ENCODE measurements at regions not wholly inside any gene's neighbourhood (a gene's known extent, or its start where the extent isn't known, plus 50 kb on each side); places are given as distances from the start of the nearest gene placed in this dataset.

DNA sequence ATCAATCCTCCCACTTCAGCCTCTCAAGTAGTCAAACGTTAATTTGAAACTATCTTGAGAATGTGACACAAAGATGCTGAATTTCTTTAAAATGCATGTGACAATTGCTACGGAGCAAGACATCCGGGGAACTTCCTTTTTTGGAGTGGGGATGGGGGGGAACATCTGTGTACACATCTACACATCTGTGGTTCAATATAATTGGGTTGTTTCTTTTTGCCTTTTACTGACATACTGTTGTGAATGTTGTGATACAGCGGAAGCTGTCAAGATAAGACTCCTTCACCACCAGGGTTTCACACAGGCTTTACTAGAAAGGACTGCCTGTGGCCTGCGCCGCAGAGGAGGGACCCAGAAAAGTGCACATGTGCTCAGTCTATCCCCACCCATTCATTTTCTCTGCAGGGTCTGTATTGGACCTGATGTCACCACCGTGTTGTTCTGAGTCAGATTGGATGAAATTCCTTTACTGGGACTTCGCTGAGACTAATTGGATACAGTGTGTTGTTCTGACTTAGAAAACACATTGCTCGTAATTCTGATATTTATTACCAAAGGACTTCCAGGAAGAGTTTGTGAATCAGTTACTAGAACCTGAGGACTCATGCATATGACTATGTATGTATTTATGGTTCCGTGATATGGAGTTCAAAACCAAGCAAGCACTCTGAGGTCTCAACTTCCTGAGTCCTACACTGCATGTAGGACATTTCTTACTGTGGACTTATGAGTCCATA lies 98.7 kb upstream of the SGK1 start:
- no peaks in the 10 kb centered on the region for H3K4me1 ChIP-seq (replicated peaks in 1 of 2)
- DNase-seq, result no peak
- no peaks in the 10 kb centered on the region for H3K27me3 ChIP-seq
- H3K9me3 ChIP-seq (replicated peaks in 1 of 3), result no peaks in the 10 kb centered on the region
- 77 to 85% (median 81%) methylated on average over 10 of the region's 10 CpGs for WGBS, 4 donors
- H3K4me3 ChIP-seq, result no peak overlapping the region
- no peaks in the 10 kb centered on the region for H3K36me3 ChIP-seq (replicated peaks in 1 of 2)
- TF ChIP-seq, protein P1, sequence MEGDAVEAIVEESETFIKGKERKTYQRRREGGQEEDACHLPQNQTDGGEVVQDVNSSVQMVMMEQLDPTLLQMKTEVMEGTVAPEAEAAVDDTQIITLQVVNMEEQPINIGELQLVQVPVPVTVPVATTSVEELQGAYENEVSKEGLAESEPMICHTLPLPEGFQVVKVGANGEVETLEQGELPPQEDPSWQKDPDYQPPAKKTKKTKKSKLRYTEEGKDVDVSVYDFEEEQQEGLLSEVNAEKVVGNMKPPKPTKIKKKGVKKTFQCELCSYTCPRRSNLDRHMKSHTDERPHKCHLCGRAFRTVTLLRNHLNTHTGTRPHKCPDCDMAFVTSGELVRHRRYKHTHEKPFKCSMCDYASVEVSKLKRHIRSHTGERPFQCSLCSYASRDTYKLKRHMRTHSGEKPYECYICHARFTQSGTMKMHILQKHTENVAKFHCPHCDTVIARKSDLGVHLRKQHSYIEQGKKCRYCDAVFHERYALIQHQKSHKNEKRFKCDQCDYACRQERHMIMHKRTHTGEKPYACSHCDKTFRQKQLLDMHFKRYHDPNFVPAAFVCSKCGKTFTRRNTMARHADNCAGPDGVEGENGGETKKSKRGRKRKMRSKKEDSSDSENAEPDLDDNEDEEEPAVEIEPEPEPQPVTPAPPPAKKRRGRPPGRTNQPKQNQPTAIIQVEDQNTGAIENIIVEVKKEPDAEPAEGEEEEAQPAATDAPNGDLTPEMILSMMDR (IDR thresholded peaks at IDR 0.05), result no peak
- TF ChIP-seq POLR2A (IDR thresholded peaks at IDR 0.05), result no peak
- H3K27ac ChIP-seq, result no peak overlapping the region
- intact Hi-C loops (cut with DNase I), result no loop called here

DNA sequence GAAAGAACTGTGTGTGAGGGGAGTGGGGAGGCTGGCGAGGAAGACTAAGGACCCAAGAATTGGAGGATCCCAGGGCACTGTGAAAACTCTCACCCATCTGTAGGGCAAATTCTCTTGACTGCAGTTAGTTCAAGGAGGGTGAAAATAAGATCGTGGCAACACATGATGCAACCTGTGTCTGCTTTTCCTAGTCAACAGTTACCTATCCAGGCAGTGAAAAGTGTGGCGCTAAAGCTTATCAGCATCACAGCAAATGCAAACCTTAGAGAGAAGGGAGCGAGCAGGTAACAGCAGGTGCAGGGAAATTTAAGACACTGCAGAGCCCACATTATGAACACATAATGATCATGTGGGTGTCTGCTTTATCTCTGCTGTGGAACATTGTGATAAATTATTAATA lies 97.7 kb upstream of the SGK1 start:
- Histone ChIP-seq H3K36me3 (replicated peaks in 1 of 2) (no peaks in the 10 kb centered on the region), H3K27me3 (no peaks in the 10 kb centered on the region), H3K27ac (no peak overlapping the region), H3K9me3 (replicated peaks in 1 of 3) (no peaks in the 10 kb centered on the region), H3K4me1 (replicated peaks in 1 of 2) (no peaks in the 10 kb centered on the region), H3K4me3 (no peak overlapping the region)
- no peak for DNase-seq
- intact Hi-C loops (cut with DNase I), result no loop called here
- 71 to 82% (median 76%) methylated on average over 4 of the region's 4 CpGs for WGBS, 4 donors
- no peak for TF ChIP-seq POLR2A (IDR thresholded peaks at IDR 0.05)
- TF ChIP-seq, protein P1 (IDR thresholded peaks at IDR 0.05), result no peak

DNA sequence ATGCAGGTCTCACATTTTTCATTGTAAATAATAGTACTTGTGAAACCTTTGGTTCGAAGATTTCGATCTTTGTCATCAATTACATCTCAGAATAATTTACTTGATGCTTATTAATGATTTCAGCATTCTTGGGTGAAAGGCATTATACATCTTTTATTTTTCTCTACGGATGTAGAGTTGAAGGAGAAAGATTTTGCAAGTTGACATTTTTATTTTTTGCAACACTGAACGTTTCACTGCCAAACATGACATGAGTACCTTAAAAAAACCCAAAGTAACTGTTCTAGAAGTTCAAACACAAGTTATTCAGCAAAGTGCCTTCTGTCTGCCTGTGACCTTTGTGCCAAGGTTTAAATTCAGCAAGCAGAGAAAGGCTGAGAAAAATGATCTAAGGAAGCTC lies 97.3 kb upstream of the SGK1 start:
- WGBS, 4 donors, result 43 to 63% (median 51%) methylated on average over 4 of the region's 4 CpGs
- intact Hi-C loops (cut with DNase I), result no loop called here

DNA sequence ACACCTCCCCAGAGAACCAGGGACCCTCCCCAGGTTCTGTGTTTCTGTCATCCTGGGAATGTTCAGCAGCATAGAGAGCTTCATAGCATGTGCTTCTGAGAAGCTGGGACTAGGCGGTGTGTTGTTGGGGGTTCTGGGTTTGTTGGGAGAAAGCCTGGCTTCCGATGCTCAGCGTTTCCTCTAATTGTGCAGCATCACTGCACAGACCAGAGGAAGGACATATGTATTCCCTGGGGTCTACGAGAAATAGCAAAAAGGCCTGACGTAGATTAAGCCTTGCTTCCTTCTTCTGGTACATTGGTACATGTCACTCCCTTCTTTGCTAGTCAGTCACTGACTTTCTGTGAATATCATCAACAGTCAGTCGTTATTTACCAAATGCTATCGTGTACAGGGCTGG lies 96.9 kb upstream of the SGK1 start:
- Histone ChIP-seq H3K4me3 (no peak overlapping the region), H3K27ac (no peak overlapping the region), H3K36me3 (replicated peaks in 1 of 2) (no peaks in the 10 kb centered on the region), H3K4me1 (replicated peaks in 1 of 2) (no peaks in the 10 kb centered on the region), H3K9me3 (replicated peaks in 1 of 3) (no peaks in the 10 kb centered on the region), H3K27me3 (no peaks in the 10 kb centered on the region)
- intact Hi-C loops (cut with DNase I), result no loop called here
- DNase-seq, result no peak
- WGBS, 4 donors, result 69 to 79% (median 74%) methylated on average over 7 of the region's 7 CpGs
- TF ChIP-seq, protein P1 (IDR thresholded peaks at IDR 0.05), result no peak
- no peak for TF ChIP-seq POLR2A (IDR thresholded peaks at IDR 0.05)

More for the DNA sequence above, 97.3 kb upstream of the SGK1 start:
- TF ChIP-seq POLR2A (IDR thresholded peaks at IDR 0.05), result no peak
- TF ChIP-seq, protein P1 (IDR thresholded peaks at IDR 0.05), result no peak
- Histone ChIP-seq H3K4me1 (replicated peaks in 1 of 2) (no peaks in the 10 kb centered on the region), H3K27ac (no peak overlapping the region), H3K27me3 (no peaks in the 10 kb centered on the region), H3K4me3 (no peak overlapping the region), H3K9me3 (replicated peaks in 1 of 3) (no peaks in the 10 kb centered on the region), H3K36me3 (replicated peaks in 1 of 2) (no peaks in the 10 kb centered on the region)
- no peak for DNase-seq

Measured in adrenal gland (tissue), 9 donors.